NCI-H128 (cell line): ENCODE measurements at regions not wholly inside any gene's neighbourhood (a gene's known extent, or its start where the extent isn't known, plus 50 kb on each side); places are given as distances from the start of the nearest gene placed in this dataset.
"Not testable (repeated sequence)": the region's sequence is repeated elsewhere in the genome, so short reads cannot be mapped to it uniquely, and the experiment has no call there.

Experiments used
- DNase-seq: peaks from one replicate; lab custom pipeline; 2025; ENCODE audit not compliant: unreplicated experiment; lab: John Stamatoyannopoulos, UW

GRCh38 chr3:176247191-176247590, 950.1 kb downstream of the TBL1XR1 start:
- no peak for DNase-seq

GRCh38 chr3:176219970-176220369, 977.3 kb downstream of the TBL1XR1 start:
- no peak for DNase-seq

- DNase-seq, result no peak
These were observed 982.5 kb downstream of the TBL1XR1 start for GRCh38 chr3:176214758-176215157.

DNA sequence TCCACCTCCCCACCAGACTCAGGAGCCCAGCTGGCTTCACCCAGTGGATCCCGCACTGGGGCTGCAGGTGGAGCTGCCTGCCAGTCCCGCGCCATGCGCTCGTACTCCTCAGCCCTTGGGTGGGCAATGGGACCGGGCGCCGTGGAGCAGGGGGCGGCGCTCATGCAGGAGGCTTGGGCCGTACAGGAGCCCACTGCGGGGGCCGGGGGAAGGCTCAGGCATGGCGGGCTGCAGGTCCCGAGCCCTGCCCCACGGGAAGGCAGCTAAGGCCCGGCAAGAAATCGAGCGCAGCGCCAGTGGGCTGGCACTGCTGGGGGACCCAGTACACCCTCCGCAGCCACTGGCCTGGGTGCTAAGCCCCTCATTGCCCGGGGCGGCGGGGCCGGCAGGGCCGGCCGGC, 984.0 kb downstream of the TBL1XR1 start:
- not testable (repeated sequence) for DNase-seq

DNA sequence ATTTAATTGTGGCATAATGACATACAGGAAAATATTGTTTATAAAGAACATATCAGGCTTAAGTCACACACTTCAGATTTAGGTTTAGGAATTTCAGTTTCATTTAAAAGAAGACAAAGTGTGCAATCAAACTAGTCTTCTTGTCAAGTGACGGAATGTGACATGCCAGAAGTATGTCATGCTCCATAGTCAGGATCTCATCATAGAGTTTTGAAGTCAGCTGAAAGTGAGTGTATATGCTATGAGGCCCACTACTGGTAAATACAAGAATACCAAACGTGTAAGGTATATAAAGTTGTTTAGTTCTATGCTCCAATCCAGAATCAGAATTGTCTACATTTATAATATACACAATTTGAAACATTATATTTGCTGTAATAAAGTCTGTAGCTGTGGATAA, 988.4 kb downstream of the TBL1XR1 start:
- no peak for DNase-seq

GRCh38 chr3:176208283-176208682, 989.0 kb downstream of the TBL1XR1 start:
- peak; percentile 18 for DNase-seq

GRCh38 chr3:176206809-176207208, 990.5 kb downstream of the TBL1XR1 start:
- no peak for DNase-seq

- DNase-seq, result no peak
These were observed 994.6 kb downstream of the TBL1XR1 start for GRCh38 chr3:176202652-176203051.

DNA sequence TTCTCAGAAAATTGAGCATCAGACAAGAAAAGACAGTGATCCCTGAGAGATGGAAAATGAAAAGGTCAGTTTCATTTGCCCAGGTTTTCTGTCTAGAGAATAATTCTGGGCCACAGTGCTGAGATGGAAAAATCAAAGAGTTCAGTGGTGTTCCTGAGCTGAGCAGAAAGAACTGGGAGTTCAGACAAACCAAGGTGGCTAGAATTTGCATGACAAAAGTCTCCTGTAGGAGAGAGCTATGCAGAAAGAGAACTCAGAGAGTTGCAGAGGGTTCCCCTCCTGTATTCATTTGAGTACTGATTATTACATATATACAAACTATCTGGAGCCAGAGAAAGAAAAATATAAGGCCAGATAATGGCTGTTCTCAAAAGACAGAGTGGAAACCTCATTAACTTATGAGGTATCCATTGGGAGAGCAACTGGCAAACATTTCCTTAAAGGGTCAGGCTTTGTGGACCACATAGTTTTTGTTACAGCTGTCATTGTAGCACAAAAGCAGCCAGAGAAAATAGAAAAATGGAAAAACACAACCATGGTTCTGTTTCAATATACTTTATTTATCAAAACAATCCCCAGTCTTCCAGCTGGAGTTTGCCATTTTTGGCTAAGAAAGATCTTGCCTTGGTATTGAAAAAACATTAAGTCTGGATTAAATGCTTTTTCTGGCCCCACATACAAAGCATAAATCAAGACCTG, 1004.1 kb downstream of the TBL1XR1 start:
- no peak for DNase-seq

- DNase-seq, result no peak
These were observed 1006.5 kb downstream of the TBL1XR1 start for GRCh38 chr3:176190755-176191154.

- no peak for DNase-seq
These were observed 1014.1 kb downstream of the TBL1XR1 start for GRCh38 chr3:176183181-176183580.

DNA sequence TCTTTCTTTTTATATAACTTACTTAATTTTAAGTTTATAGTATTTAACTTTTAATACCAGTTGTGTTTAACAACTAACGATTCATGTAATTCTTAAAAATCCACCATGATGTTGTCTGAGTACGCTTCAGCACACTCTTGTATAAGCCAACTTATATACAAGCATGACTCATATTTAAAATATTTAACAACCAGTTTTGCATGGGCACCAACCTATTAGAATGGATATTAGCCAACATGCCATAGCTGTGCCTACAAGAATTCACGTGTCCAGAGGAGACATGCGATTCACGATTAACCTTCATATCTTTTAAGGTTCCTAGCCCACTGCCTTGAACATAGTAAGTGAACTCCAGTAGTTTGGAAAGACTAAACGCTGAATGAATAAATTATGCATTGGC, 1023.2 kb downstream of the TBL1XR1 start:
- no peak for DNase-seq

DNA sequence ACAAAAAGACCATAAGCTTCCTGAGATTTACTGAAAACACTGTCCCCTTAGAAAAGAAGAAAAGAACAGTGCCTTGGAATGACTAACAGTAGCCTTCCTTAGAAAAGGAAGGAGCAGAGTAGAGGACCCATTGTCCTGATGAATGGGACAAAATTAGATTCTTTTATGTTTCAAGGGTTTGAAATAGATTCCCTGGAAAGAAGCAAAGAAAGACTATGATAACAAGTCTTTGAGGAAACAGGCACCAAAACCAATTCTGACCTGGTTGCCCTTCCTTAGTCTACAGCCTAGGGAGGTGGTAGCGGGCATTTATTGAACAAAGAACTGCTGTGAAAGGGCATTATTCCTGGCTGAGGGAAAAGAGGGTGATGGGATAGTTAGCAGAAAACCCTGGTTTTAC, 1024.8 kb downstream of the TBL1XR1 start:
- DNase-seq, result no peak

- no peak for DNase-seq
These were observed 1030.0 kb downstream of the TBL1XR1 start for GRCh38 chr3:176167272-176167671.

DNA sequence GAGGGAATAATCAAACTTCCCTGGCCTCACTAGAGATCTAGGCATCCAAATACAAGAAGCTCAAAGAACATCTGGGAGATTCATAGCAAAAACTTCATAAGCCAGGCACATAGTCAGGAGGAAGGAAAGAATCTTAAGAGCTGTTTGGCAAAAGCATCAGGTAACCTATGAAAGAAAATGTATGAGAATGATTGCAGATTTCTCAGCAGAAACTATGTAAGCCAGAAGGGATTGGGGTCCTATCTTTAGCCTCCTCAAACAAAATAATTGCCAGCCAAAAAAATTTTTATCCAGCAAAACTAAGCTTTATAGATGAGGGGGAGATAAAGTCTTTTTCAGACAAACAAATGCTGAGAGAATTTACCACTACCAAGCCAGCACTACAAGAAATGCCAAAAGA, 1036.3 kb downstream of the TBL1XR1 start:
- no peak for DNase-seq

DNA sequence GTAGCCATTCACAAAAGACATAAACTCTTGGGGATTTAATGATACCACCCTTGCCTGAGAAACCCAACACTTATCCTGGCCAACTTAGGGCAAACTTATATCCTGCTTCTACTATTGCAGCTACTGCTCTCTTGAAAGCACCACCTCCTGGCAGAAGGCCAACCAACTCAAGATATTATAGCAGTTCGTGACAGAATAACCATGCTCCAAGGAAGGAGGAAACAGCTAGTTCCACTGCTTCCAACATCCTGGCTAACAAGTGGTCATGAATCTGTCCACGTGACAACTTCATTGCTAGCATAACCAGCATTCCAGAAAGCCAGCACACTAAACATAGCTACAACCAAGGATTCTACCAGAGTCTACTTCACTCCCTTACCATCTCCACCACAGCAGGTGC, 1037.5 kb downstream of the TBL1XR1 start:
- no peak for DNase-seq

GRCh38 chr3:176155012-176155411, 1042.3 kb downstream of the TBL1XR1 start:
- DNase-seq, result no peak

DNA sequence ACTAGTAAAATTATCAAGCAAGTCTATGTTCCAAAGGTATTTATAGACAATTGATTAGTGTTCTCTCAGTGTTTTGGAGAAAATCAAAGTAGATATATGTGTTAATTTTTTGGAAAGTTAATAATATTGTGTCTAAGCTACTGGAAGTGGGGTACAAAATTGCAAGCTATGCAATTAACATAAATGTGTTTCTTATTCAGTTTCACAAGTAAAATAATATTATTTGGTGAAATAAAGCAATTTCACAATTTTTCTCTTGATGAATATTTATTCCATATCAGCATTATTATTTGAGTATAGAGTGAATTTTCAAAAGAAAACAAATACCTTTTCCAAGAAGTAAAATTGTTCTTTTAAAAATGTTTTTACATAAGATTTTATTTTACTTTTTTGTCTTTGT, 1047.7 kb downstream of the TBL1XR1 start:
- DNase-seq, result no peak

DNA sequence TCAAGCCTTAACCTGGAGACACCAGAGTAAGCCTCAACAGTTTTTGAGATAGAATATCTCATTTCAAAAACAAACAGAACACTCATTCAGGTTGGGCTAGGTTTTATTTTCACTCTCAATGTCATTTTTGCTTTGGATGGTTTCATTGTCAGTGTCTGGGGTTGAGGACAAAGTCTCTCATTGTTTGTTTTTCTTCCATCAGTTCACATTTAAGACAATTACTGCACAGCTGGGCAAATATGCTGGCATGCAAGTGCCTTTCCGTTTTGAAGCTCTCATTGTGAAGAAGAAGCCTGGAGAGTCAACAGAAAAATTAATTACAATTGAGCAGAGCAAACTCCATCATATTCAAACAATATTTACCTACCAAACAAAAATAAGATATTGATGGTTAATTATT, 1050.0 kb downstream of the TBL1XR1 start:
- DNase-seq, result peak; percentile 46

DNA sequence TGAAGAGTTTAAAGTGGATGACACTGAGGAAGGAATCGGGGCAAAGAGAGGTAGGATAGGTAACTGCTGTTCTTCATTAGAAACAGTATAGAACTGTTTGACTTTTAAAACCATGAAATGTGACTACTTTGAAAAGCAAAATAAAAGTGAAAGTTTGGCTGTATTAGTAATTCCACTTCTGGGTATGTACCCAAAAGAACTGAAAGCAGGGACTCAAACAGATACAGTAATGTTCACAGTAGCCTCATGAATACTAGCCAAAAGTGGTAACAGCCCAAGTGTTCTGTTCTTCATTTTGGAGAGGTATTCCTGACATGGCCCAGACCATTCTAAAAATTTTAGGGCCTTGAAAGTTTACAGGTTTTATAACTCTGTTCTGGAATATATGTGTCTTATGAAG, 1055.4 kb downstream of the TBL1XR1 start:
- no peak for DNase-seq

DNA sequence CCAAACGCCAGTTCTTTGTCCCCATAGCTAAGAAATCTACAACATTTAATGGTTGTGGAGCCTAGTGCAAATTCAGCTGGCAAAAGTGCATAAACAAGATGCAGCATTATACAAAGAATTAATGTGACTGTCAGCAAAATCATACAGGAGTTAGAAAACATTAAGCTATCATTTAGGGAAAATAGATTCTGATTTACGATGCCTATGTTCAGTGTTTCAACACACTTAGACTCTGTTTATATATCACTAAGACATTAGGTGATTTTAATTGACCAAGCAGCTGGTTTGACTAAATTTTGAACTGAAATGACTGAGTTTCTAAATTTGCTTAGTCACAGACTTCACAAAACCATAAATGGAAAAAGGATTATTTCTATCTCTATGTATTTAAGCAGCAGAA, 1076.8 kb downstream of the TBL1XR1 start:
- no peak for DNase-seq

GRCh38 chr3:176119826-176120225, 1077.5 kb downstream of the TBL1XR1 start:
- DNase-seq, result no peak

DNA sequence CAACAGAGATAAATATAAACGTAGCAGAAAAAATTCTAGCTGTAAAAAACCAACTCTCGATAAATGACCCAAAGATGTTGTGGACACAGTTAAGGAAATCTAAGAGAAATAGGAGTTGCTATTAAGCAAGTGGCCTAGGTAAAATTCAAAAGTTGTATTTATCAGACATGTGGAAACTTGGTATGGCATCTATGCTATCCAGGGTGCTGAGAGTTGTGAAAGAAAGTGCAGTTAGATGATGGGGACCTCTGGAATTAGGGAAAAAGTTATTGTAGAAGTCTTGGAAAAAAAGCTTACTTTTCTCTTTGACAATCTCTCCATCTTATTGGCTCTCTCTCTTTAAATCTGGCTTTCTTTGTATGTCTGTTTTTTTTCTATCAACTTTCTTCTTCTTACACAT, 1090.9 kb downstream of the TBL1XR1 start:
- no peak for DNase-seq
